GM21786 (cell line): ENCODE measurements at regions not wholly inside any gene's neighbourhood (a gene's known extent, or its start where the extent isn't known, plus 50 kb on each side); places are given as distances from the start of the nearest gene placed in this dataset.

Source experiments
- ATAC-seq: cut with Tn5 transposase; IDR thresholded peaks from one replicate; pipeline ENCODE4 v1.9.1; 2021; ENCODE audit not compliant: unreplicated experiment

DNA sequence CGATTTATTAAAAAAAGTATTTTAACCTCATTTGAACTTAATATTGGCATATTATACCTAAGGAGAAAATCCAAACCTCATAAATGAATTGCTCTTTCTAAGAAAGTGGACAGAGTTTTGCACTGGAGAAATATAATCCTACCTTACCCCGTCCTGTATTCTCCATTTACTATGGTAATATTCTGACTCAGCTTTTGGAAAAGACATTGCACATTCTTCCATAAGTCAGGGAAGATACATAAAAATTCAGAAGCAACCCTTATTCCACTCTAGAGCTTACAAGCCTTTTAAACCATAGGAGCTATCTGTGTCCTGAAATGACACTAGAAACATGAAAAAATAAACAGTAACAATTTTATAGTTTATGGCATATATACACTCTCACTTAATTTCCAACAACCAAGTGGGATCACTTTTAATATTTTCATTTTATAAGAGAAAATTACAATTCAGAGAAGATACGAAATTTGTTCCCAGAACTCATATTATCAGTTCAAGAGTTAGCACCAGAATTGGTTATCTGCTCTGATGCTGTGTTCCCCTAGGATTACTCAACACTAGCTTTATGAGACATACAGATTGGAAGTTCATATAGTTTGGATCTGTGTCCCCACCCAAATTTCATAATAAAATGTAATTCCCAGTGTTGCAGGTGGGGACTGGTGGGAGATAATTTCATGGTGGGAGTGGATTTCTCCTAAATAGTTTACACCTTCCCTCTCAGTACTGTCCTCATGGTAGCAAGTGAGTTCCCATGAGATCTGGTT is 359.4 kb downstream of the ARAP2 start:
- ATAC-seq: no peak

DNA sequence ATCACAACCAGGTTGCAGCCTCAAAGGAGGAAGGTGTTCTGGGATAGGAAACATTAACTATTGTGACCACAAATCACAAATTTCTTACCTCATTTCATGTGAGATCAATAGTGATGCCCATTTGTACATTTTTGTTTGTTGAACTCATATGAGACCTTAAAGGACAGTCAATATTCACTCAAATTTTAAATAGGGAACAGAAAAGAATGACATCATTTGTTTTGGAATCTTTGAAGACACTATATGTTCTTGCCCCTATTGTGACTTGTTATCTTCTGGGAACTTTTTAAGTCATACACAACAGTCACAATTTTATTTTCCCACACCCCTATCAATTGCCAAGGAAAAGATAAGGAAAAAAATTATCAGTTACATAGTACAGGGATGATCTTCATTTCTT is 346.5 kb downstream of the ARAP2 start:
- no peak for ATAC-seq

DNA sequence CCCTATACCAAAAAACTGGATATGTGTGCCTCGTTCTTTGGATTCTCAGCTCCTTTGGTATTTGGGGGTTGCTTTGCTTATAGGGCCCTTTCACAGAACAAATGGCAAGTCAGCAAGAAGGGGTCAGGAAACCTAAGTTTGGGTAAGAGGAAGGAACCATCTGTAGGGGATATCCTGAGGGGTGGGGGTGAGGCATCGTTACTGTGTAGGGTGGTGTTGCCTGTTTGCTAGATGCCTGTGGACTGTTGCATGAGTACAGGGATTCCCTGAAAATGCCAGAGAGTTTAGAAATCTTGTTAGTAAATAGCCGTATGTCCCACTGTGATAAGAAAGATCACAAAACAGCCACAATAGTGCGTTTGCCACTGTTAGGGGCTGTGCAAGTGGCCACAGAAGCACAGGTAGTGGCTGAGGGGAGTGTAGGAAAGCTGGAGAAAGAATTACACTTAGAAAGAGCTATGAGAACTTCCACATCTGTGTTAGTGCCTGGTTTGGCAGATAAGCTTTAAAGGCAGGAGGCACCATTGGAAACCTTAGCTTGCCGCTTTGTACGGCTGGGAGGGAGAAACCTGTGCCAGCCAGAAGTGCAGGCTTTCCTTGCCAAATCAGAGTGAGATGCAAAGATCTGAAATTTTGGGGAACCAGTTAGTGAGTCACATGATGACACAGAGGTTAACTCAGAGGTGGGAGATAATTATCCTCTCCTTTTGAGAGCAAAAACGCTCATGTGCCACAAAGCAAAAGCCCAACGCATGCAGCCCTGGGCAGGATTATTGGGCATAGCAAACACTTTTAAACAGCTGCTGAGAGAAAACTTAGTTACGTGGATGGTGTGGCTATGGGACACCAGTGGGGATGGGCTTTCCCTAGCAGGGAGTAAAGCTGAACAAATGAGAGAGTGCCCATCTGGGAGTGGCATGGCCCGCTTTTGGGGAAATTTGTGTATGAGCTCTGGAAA is 343.7 kb downstream of the ARAP2 start:
- ATAC-seq: no peak

DNA sequence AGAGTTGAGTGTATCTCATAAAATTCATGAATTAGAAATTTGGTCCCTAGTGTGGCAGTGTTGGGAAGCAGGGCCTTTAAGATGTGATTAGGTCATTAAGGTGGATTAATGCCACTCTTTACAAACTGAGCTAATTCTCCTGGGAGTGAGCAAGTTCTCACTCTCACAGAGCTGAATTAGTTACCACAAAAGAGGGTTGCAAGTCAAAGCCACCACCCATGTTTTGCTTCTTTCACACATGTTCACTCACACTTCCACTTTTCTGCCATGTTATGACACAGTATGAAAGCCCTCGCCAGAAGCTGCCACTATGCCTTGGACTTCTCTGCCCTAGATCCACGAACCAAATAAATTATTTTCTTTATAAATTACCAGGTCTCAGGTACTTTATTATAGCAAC is 332.1 kb downstream of the ARAP2 start:
- peak; percentile 96 for ATAC-seq

DNA sequence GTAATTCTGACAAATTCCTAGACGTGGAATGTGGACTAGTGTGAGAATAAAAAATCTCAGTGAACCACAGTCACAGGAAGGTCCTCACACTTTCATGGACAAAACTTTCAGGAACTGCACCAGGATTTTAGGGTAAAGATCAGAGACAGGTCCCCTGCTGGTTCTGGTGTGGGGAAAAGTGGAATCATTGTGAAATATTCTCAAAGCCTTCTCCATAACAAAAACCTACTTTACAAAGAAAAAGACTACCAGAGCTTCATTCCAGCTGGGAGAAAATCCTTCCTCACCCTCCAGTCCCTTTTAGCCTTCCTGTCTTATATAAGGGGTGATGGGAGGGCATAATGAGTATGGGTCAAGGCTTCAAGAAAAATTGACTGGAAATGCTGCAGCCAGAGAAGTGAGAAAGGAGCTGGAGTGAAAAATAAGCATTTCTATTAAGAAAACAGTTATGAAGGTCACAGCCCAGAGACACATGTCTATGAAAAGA is 325.8 kb downstream of the ARAP2 start:
- ATAC-seq: no peak

DNA sequence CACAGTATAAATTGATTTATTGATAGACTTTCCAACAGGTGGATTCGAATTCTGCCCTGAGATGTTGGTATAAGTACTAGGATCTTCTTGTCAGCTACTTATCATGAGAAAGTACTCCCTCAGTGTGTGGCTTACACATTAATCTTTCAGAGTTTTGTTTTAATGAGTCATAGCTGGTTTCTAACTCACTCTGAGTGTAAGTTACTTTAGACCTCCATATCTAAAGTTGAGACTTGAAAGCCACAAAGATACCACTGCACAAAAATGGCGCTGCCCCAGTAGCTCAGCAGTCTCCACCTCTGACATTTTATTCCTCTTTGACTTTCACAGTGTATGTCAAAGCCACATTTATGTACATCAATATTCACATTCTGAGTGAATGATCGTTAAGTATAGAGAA is 318.5 kb downstream of the ARAP2 start:
- ATAC-seq: peak; percentile 96

DNA sequence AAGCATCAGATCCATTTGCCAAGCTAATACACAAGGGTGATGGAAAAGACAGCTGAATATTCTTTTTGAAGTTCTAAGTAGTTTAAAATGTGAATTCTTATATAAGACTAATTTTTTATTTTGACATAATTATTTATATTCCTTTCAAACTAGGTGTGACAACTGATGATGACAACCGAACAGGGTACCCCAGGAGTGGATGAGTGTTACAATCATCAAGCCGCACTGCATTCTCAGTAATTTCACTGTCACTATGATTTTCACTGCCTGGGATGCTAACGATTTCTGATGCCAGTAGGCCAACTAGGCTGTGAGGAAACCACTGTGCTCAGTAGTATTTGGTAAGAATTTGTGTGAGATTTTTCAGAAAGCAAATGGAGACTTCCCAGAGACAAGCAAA is 317.5 kb downstream of the ARAP2 start:
- ATAC-seq: no peak

DNA sequence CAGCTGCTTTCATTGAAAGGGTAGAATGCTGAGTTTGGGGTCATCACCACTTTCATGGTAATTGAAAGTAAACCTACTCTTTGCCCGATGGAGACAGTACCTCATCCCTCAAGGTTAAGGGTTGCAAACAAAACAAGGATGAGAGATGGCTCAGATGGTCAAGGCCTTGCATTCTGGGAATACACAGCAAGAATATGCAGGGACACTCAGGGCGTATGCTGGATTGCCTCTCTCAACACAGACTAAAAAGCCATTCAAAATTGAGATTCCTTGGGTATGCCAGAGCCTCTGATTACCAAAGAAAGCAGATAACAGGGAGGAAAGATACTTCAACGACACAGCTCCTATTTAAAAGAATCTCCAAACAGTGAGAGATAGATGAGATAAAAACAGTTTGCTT is 310.4 kb downstream of the ARAP2 start:
- no peak for ATAC-seq

DNA sequence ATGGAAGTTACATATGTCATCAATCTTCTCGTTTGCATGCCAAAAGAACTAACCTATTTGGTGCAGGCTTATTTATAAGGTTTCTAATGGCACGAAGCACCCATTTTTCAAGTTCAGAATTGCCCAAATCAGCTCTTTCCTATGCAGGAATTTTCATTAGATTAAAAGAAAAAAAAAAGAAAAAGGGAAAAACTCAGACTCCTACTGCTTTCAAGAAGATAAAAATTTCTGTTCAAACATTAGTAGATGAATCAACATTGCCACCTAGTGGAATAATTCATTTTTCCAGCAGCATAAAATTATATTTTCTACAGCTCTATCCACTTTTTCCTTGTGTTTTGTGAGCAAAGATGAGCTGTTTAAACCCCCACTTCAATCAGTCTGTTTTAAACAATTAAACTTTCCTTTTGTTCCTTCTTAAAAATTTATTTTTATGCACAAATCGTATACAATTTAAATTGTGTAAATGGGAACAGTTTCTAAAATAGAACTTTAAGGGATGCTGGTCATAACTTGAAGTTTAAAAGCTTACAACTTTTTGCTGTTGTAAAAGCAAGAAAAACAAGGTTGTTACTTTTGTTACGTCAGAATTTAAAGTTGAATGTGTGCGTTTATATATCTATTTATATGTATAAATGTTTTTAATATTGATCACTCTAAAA is 309.9 kb downstream of the ARAP2 start:
- no peak for ATAC-seq

DNA sequence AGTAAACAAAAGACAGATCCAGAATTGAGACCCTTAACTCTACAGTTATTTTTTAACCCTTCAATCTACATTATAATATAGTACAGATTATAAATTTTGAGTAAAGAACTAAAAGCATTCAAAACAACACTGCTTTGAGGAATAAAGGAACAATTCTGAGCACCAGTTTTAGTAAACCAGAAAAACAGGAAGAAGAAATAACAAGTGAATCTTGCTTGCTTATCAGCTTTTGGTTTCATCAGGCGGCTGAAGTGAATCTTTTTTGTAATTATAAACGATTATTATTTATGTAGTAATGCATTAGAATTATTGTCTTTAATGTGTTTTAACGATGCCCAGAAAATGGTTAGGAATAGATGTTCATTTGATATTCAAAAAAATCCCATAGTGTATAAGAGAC is 305.4 kb downstream of the ARAP2 start:
- no peak for ATAC-seq

DNA sequence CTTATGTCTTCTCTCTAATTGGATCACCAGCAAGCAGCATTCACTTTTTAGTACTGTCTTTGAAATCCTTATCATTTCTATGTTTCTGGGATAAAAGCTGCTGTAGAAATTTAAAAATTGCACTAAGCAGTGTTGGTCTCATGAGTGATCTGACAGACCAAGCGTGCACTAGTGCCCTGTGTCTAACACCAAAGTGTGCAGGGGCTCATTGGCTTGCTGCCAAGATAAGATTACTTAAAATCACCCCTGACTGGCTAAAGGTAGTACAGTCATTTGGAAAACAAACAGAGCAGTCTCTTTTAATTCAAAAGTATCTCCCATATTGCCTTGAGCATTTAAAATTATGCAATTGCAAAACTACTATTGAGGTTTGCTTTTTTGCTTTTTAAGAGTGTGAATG is 304.6 kb downstream of the ARAP2 start:
- no peak for ATAC-seq

DNA sequence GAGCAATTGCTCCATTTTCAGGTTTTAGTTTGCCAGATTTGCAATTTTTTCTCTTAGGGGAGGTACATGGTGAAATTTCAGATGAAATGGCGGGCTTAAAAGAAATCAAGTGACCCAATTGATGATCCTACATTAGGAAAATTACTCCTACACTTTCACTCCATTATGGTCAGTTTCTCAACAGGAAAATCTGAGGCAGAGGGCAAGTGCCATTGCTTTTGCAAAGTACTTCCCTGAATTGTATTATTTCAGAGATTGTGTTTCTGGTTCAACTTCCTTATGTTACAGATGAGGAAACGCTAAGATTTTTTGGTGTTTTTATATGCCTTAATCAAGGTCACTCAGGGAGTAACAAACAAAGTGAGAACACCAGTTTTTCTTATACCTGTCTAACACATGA is 302.2 kb downstream of the ARAP2 start:
- ATAC-seq: no peak

DNA sequence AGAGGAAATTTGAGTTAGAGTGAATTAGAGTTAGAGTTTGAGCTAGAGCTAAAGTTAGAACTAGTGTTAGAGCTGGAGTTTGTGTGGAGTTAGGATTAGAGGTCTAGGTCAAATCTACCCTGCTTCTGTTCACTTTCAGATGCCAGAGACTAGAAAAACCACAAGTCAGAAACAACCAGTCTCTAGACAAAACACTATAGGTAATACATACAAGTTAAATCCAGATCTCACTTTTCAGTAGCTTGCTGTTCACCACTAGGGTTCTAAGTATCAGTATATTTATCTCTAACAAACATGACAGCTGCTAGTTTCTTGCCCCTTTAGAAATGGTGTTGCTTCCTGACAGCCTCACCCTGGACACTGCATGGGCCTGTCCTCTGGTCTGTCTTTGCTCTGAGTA is 300.7 kb downstream of the ARAP2 start:
- no peak for ATAC-seq

DNA sequence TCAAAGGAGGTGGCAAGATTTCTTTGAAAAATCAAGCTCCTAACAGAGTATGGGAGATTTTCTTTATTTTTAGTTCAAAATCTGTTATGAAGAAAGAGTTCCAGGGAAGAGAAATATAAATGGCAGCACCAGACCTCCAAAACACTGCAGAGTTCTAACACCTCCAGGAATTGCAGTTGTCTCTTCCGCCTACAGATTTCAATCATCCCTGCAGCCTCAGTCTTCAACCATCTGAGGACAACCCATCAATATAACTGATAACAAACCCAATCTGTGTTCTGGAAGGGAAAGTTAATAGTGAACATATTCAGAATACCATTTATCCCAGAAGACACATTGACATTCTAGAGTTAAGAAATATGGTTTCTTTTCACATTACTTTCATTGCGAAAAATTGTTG is 296.1 kb downstream of the ARAP2 start:
- ATAC-seq: no peak

DNA sequence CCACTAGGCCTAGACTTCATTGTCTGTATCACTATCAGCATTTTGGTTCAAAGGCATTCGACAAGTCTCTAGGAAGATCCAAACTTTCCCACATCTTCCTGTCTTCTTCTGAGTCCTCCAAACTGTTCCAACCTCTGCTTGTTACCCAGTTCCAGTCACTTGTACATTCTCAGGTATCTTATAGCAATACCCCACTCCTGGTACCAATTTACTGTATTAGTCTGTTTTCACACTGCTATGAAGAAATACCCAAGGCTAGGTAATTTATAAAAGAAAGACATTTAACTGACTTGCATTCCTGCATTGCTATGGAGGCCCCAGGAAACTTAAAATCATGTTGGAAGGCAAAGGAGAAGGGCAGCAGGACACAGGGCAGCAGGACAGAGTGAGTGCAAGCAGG is 293.9 kb downstream of the ARAP2 start:
- ATAC-seq: no peak

DNA sequence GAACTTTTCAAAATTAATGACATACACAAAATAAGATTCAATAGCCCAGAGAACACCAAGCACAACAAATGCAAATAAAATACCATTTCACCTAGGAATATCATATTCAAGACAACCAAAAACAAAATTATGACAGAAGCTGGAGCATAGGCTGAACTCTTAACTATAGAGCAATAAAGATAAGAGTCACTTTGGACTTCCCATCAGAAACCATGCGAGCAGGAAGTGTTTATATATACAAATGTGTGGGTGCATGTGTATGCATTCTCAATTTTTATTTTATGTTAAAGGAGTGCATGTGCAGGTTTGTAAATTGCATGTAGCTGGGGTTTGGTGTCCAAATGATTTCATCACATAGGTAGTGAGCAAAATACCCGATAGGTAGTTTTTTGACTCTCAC is 291.6 kb downstream of the ARAP2 start:
- no peak for ATAC-seq

DNA sequence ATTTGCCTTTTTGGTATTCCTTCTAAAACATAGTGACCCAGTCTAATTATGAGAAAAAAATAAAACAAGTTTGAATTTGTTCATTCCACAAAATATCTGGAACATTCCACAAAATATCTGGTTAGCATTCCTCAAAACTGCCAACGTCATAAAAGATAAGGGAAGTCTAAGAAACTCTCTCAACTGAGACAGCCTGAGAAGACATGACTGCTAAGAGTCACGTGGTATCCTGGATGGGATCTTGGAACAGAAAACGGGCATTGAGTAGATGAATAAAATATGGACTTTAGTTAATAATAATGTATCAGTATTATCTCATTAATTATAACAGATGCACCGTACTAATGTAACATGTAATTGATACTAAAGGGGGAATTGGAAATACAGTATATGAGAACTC is 280.9 kb downstream of the ARAP2 start:
- ATAC-seq: no peak

DNA sequence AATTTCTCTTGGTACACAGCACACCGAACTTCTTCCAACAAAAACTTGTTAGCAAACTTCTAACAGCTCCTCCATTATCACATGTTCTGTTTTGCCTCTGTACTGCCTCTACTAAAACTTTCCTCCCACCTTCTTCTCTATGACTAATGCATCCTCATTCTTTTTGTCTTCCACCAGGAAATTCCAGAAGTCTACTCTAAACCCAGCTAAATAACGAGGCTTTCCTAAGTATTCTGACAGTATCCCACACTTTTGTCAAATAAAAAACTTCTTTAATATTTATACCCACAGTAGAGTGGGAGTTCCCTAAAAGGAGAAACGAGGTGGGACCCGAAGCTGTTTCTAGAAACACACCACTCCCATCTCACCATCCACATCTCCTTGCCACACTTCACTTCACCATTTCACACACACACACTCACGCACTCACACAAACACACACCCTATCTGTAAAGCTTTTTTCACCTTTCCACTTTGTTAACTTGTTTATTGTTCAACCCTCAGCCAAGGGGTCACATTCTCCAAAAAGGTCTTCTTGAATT is 280.3 kb downstream of the ARAP2 start:
- no peak for ATAC-seq

DNA sequence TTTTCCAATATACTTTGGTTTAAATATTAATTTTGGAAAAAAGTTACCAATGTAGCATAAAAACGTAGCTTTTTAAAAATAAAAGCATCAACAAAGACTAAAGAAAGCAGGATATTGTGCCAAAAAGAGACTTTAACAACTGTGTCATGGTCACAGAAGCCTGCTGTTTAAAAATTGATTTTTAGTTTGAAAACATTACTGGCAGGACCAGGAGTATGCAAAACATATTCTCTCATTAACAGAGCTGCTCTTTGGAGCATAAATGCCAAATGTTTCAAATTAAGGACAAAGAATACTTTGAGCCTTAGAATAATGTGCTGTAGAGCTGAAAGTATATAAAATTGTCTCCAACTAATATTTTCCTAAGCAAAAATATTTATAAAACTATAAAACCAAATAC is 279.0 kb downstream of the ARAP2 start:
- peak; percentile 69 for ATAC-seq

DNA sequence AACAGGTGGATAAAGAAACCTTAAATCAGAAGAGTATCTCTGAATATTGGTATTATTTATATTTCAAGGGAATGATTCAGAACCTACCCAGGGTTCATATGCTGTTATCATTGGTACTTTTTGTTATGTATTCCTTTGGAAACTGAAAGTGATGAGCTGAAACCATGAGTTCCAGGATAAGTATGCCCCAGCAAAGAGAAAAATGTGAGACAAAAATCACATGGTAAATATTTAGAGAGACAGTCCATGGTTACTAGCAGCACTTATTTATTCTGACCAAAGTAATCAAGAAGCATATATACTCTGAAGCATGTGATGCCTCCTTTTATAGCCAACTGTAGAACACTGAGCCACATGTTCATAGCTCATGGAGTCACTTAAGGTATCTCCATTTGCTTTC is 277.7 kb downstream of the ARAP2 start:
- peak; percentile 34 for ATAC-seq

DNA sequence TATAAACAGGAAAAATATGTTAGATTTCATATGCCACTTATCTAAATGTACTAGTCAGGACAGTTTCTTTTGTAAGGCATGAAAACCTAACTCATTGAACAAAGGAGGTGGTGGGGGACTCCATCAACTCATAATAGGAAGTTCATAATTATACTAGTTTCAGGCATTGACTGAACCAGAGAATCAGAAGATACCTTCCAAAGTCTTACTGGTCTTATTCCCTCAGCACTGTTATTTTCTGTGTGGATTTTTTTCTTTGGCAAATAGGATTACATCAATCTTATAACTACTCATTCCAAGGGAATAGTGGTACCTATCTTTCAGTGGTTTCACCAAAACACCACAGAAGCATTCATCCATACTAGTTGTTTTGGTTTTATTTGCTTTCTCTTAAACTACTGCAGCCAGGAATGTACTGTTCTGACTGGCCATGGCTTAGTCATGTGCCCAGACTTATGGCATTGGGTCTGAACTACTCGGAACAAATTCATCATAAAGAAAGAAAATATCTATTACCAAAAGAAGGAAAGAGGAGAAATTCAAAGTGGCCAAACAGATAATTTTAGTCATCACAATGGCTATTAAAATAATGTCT is 273.9 kb downstream of the ARAP2 start:
- peak; percentile 44 for ATAC-seq
